ENCODE measurements at regions not wholly inside any gene's neighbourhood (a gene's known extent, or its start where the extent isn't known, plus 50 kb on each side); places are given as distances from the start of the nearest gene placed in this dataset.

DNA sequence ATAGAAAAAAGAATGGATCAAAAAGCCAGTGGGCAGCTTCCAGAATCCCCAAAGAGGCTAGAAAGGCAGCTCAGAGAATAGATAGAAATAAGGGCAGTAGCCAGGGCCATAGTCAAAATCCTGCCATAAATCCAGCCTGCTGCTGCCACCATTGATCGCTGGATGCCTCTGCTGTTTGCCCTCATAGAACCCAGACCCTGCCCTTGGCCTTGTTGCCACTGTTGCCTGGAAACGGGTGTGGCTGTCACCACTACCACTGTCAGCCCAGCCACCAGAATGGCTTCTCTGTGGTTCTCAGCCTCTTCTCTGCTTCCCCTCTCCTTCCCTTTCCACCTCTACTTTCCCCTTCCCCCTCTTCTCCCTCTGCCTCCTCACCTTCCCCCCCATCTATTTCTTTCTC, 57.8 kb downstream of the HHEX start:
- TF ChIP-seq FOXK2 (IDR thresholded peaks at IDR 0.05) (no peak), ELF4 (IDR thresholded peaks at IDR 0.05) (no peak)
